ENCODE measurements at regions not wholly inside any gene's neighbourhood (a gene's known extent, or its start where the extent isn't known, plus 50 kb on each side); places are given as distances from the start of the nearest gene placed in this dataset.

GRCh38 chr2:166563894-166564293 is 69.8 kb upstream of the SCN7A start:
- H3K27ac ChIP-seq, result no peak overlapping the region
- ATAC-seq (no peak), DNase-seq (no peak)
- H3K36me3 ChIP-seq, result no peaks in the 10 kb centered on the region
- no peaks in the 10 kb centered on the region for H3K4me1 ChIP-seq
- TF ChIP-seq CTCF (IDR thresholded peaks at IDR 0.05) (no peak), POLR2A (IDR thresholded peaks at IDR 0.05) (no peak)
- H3K27me3 ChIP-seq, result no peaks in the 10 kb centered on the region
- H3K9me3 ChIP-seq, result no peaks in the 10 kb centered on the region
- intact Hi-C loops (cut with DNase I), result no loop called here
- H3K4me3 ChIP-seq, result no peak overlapping the region
- WGBS, 4 donors, result 72 to 79% (median 74%) methylated on average over 2 of the region's 2 CpGs

GRCh38 chr2:166560022-166560421 is 66.0 kb upstream of the SCN7A start:
- WGBS, 4 donors, result 64 to 81% (median 72%) methylated on average over 2 of the region's 2 CpGs
- DNase-seq, result no peak

GRCh38 chr2:166550923-166551322 is 56.9 kb upstream of the SCN7A start:
- H3K27me3 ChIP-seq, result no peaks in the 10 kb centered on the region
- no peak overlapping the region for H3K27ac ChIP-seq
- no peak for ATAC-seq
- H3K9me3 ChIP-seq, result peaks cover 0 to 7% (median 0%) of the 10 kb centered on the region in 12 donors
- H3K36me3 ChIP-seq, result no peaks in the 10 kb centered on the region
- H3K4me1 ChIP-seq, result no peaks in the 10 kb centered on the region
- no peak overlapping the region for H3K4me3 ChIP-seq
- intact Hi-C loops (cut with DNase I), result no loop called here
- DNase-seq, result no peak
- TF ChIP-seq CTCF (IDR thresholded peaks at IDR 0.05) (no peak), POLR2A (IDR thresholded peaks at IDR 0.05) (no peak)

More at GRCh38 chr2:166560022-166560421, 66.0 kb upstream of the SCN7A start:
- intact Hi-C loops (cut with DNase I), result no loop called here
- no peak for TF ChIP-seq POLR2A (IDR thresholded peaks at IDR 0.05)
- TF ChIP-seq CTCF (IDR thresholded peaks at IDR 0.05), result no peak
- Histone ChIP-seq H3K36me3 (no peaks in the 10 kb centered on the region), H3K4me3 (no peak overlapping the region), H3K4me1 (no peaks in the 10 kb centered on the region), H3K9me3 (peaks cover 0 to 4% (median 0%) of the 10 kb centered on the region in 12 donors), H3K27ac (no peak overlapping the region), H3K27me3 (no peaks in the 10 kb centered on the region)
- ATAC-seq, result no peak

GRCh38 chr2:166545473-166545872 is 51.4 kb upstream of the SCN7A start:
- Histone ChIP-seq H3K9me3 (no peaks in the 10 kb centered on the region), H3K27me3 (no peaks in the 10 kb centered on the region), H3K27ac (no peak overlapping the region), H3K4me3 (no peak overlapping the region), H3K36me3 (no peaks in the 10 kb centered on the region), H3K4me1 (no peaks in the 10 kb centered on the region)
- ATAC-seq (no peak), DNase-seq (no peak)
- intact Hi-C loops (cut with DNase I), result loop anchor here in 2 of 10 donors (10.0 kb wide), 2 partner anchors 1569 to 1579 kb away; no protein-coding TSS in a partner anchor
- TF ChIP-seq CTCF (IDR thresholded peaks at IDR 0.05) (no peak), POLR2A (IDR thresholded peaks at IDR 0.05) (no peak)
